ENCODE measurements at regions not wholly inside any gene's neighbourhood (a gene's known extent, or its start where the extent isn't known, plus 50 kb on each side); places are given as distances from the start of the nearest gene placed in this dataset.
"Not testable (repeated sequence)": the region's sequence is repeated elsewhere in the genome, so short reads cannot be mapped to it uniquely, and the experiment has no call there.

GRCh38 chr6:121020656-121021055 lies 313.6 kb downstream of the TBC1D32 start:
- no peak for DNase-seq

GRCh38 chr6:121008553-121008952 lies 325.7 kb downstream of the TBC1D32 start:
- no peak for DNase-seq

- DNase-seq: no peak
Measured at GRCh38 chr6:121006024-121006423, 328.3 kb downstream of the TBC1D32 start.

- no peak for DNase-seq
Measured at GRCh38 chr6:121000381-121000780, 333.9 kb downstream of the TBC1D32 start.

- DNase-seq: no peak
Measured at GRCh38 chr6:120996340-120996739, 337.9 kb downstream of the TBC1D32 start.

- DNase-seq: no peak
Measured at GRCh38 chr6:120994573-120994967, 339.7 kb downstream of the TBC1D32 start.

GRCh38 chr6:120993929-120994572 lies 340.2 kb downstream of the TBC1D32 start:
- DNase-seq: no peak

- DNase-seq: no peak
Measured at GRCh38 chr6:120992257-120992656, 342.0 kb downstream of the TBC1D32 start.

GRCh38 chr6:120990866-120991265 lies 343.4 kb downstream of the TBC1D32 start:
- no peak for DNase-seq

- DNase-seq: no peak
Measured at GRCh38 chr6:120981835-120982234, 352.4 kb downstream of the TBC1D32 start.

- no peak for DNase-seq
Measured at GRCh38 chr6:120966321-120966720, 368.0 kb downstream of the TBC1D32 start.

- no peak for DNase-seq
Measured at GRCh38 chr6:120965814-120966213, 368.5 kb downstream of the TBC1D32 start.

- no peak for DNase-seq
Measured at GRCh38 chr6:120960761-120961160, 373.5 kb downstream of the TBC1D32 start.

GRCh38 chr6:120954111-120954510 lies 380.2 kb downstream of the TBC1D32 start:
- no peak for DNase-seq

- DNase-seq: no peak
Measured at GRCh38 chr6:120951258-120951657, 383.0 kb downstream of the TBC1D32 start.

- no peak for DNase-seq
Measured at GRCh38 chr6:120947111-120947510, 387.2 kb downstream of the TBC1D32 start.

- no peak for DNase-seq
Measured at GRCh38 chr6:120945905-120946594, 388.2 kb downstream of the TBC1D32 start.

GRCh38 chr6:120938876-120939472 lies 395.3 kb downstream of the TBC1D32 start:
- DNase-seq: no peak

- DNase-seq: no peak
Measured at GRCh38 chr6:120938164-120938875, 396.0 kb downstream of the TBC1D32 start.

GRCh38 chr6:120935908-120936307 lies 398.4 kb downstream of the TBC1D32 start:
- DNase-seq: no peak

- no peak for DNase-seq
Measured at GRCh38 chr6:120935016-120935415, 399.3 kb downstream of the TBC1D32 start.

GRCh38 chr6:120931520-120932180 lies 402.6 kb downstream of the TBC1D32 start:
- DNase-seq: not testable (repeated sequence)

- not testable (repeated sequence) for DNase-seq
Measured at GRCh38 chr6:120930500-120930899, 403.8 kb downstream of the TBC1D32 start.
